Fibroblast of pulmonary artery (primary cell): ENCODE measurements at regions not wholly inside any gene's neighbourhood (a gene's known extent, or its start where the extent isn't known, plus 50 kb on each side); places are given as distances from the start of the nearest gene placed in this dataset.
"Not testable (repeated sequence)": the region's sequence is repeated elsewhere in the genome, so short reads cannot be mapped to it uniquely, and the experiment has no call there.

Experiments
- DNase-seq: peaks from one replicate; pipeline ENCODE4 v3.0.0-alpha.2; 2010; ENCODE audit warnings: low read depth
- H3K4me3 ChIP-seq: replicated peaks from 2 replicates; pipeline ENCODE4 v1.5.1; 2011; ENCODE audit warnings: low read depth, mild to moderate bottlenecking, control low read depth, low read length, moderate library complexity
- TF ChIP-seq, protein P1 (sequence below): IDR thresholded peaks from 2 replicates; pipeline ENCODE4 v1.5.1; 2011; ENCODE audit warnings: mild to moderate bottlenecking, control low read depth, low read length, inconsistent platforms; ENCODE audit errors: missing control alignments

DNA sequence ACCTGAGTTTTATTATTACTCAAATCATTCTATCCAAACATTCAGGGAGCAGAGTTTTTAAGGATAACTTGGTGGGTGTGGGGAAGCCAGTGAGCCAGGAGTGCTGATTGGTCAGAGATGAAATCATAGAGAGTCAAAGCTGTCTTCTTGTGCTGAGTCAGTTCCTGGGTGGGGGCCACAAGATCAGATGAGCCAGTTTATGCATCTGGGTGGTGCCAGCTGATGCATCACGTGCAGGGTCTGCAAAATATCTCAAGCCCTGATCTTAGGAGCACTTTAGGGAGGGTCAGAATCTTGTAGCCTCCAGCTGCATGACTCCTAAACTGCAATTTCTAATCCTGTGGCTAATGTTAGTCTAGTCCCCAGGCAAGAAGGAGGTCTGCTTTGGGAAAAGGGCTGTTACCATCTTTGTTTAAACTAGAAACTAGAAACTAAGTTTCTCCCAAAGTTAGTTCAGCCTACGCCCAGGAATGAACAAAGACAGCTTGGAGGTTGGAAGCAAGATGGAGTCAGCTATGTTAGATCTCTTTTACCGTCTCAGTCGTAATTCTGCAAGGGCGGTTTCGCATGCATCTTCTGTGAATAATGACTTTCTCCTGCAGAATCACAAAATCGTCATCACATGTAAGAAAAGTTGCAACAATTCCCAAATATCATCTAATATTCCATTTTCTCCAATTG is 97.5 kb downstream of the ZNF664 start:
- peak; percentile 7 for DNase-seq
- H3K4me3 ChIP-seq: not testable (repeated sequence)

DNA sequence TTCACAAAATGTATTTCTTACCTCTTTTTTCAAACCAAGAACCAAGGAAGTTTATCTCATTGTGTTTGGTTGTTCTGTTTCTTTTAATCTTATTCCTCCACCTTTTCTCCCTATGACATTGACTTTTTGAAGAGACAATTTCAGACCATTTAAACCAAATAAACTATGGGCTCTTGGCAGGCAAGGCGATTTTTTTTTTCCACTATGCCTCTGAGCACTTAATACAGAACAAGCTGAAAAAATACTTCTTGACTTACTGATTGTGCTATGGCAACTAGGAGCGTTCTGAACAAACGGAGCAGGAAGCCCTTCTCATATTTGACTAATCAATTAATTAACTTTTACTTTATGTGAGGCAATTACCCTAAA is 98.0 kb downstream of the ZNF664 start:
- H3K4me3 ChIP-seq: no peak overlapping the region
- DNase-seq: no peak
- TF ChIP-seq, protein P1, sequence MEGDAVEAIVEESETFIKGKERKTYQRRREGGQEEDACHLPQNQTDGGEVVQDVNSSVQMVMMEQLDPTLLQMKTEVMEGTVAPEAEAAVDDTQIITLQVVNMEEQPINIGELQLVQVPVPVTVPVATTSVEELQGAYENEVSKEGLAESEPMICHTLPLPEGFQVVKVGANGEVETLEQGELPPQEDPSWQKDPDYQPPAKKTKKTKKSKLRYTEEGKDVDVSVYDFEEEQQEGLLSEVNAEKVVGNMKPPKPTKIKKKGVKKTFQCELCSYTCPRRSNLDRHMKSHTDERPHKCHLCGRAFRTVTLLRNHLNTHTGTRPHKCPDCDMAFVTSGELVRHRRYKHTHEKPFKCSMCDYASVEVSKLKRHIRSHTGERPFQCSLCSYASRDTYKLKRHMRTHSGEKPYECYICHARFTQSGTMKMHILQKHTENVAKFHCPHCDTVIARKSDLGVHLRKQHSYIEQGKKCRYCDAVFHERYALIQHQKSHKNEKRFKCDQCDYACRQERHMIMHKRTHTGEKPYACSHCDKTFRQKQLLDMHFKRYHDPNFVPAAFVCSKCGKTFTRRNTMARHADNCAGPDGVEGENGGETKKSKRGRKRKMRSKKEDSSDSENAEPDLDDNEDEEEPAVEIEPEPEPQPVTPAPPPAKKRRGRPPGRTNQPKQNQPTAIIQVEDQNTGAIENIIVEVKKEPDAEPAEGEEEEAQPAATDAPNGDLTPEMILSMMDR: no peak

DNA sequence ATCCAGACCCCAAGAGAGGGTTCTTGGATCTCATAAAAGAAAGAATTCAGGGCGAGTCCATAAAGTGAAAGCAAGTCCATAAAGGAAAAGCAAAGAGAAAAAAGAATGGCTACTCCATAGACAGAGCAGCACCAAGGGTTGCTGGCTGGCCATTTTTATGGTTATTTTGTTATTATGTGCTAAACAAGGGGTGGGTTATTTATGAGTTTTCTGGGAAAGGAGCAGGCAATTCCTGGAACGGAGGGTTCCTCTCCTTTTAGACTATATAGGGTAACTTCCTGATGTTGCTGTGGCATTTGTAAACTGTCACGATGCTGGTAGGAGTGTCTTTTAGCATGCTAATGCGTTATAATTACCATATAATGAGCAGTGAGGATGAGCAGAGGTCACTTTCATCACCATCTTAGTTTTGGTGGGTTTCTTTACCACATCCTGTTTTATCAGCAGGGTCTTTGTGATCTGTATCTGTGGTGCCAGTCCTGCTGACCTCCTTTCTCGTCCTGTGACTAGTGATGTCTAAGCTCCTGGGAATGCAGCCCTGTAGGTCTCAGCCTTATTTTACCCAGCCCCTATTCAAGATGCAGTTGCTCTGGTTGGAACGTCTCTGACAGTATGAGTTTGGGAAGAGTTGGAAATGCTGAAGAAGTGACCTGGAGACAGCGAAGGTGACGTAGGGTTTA is 100.5 kb downstream of the ZNF664 start:
- TF ChIP-seq, protein P1: no peak
- H3K4me3 ChIP-seq: no peak overlapping the region
- no peak for DNase-seq

DNA sequence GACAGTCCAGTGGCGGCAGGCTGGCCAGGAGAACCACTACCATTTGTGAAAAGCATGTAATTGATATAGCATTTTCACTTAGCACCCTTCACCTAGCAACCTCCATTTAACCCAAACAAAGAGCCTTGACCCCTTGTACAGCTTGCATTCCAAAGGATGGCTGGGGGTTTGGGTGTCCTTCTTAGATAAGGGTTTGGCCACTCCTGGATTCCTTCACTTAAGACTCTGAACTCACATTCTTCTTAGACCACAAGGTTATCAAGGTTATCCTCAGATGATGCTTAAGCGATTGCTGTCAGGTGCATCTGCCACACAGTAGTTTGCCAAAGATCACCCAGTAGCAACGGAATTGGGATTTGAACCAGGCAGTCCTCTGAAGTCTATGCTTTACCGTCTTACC is 102.8 kb downstream of the ZNF664 start:
- no peak overlapping the region for H3K4me3 ChIP-seq
- TF ChIP-seq, protein P1: no peak

DNA sequence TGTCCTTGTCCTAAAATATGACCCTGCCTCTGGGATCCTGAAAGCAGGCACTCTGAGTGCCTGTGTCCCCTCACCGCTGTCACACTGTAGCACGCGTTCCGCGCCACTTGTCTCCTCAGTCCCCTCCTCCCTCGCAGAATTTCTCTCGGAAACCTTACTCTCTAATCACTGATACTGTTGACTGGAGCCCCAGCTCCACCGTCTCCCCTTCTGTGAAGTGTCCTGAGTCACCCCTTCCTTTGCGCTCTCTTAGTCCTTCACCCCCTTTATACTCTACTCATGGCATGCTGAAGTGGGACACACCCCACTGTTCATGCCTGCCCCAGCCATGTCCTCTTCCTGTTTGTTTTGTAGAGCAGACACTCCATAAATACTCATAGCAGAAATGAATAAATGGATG is 104.7 kb downstream of the ZNF664 start:
- TF ChIP-seq, protein P1: no peak
- no peak overlapping the region for H3K4me3 ChIP-seq
- no peak for DNase-seq

More for the DNA sequence above, 102.8 kb downstream of the ZNF664 start:
- no peak for DNase-seq

DNA sequence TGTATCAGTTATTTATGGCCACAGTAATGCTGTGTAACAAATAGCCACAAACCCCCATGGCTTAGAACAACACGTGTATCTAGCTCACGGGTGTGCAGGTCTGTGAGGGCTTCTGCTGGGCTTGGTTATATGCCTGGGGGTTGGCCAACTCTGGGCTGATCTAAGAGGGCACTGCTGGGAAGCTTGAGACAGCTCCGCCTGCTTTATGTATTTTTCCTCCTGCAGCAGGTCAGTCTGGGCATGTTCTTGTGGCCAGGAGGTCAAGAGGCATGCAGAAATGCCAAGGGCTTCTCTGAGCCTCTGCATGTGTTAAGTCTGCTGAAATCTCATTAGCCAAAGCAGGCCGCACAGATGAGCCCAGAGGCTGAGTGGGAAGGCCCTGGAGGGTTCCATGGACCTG is 105.8 kb downstream of the ZNF664 start:
- no peak for DNase-seq
- H3K4me3 ChIP-seq: no peak overlapping the region
- TF ChIP-seq, protein P1: no peak

DNA sequence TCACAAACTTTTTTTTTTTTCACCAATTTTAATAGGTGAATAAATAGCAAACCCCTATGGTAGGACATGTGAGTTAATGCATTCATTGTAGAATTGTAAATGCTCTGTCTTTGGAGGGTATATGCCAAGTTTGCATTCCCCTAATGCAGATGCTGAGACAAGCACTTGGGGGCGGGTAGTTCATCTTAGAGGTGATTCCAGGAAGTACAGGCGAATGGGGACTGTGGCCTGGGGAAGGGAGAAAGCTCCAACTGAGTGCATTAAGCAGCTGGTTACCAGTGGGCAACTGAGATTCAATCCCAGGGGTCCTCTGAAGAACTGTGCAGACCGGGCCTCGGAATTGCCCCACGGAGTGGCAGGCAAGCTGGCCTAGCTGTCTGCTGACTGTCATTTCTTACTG is 107.6 kb downstream of the ZNF664 start:
- TF ChIP-seq, protein P1: no peak
- no peak overlapping the region for H3K4me3 ChIP-seq
- DNase-seq: no peak
